Heart left ventricle (tissue), 16 donors: ENCODE measurements at regions not wholly inside any gene's neighbourhood (a gene's known extent, or its start where the extent isn't known, plus 50 kb on each side); places are given as distances from the start of the nearest gene placed in this dataset.

ENCODE experiments used
- ATAC-seq, 4 donors: fragments of 200-7000 bp; cut with Tn5 transposase; one replicate each; pipeline ENCODE4 v1.9.1; 2020 to 2022; ENCODE audit warnings: moderate library complexity in 4 of 4, mild to moderate bottlenecking in 3 of 4, moderate number of reproducible peaks in 1 of 4
- DNase-seq, 5 donors: peaks; one replicate each; pipeline ENCODE4 v3.0.0-alpha.2; 2020
- H3K27ac ChIP-seq, 12 donors: fragments of 200-600 bp; sonication (generic) in 4 of 12; one replicate each; pipeline versions ENCODE4 v1.5.0 to v1.8.0; 2016 to 2022; ENCODE audit warnings: mild to moderate bottlenecking in 2 of 12
- H3K27me3 ChIP-seq, 9 donors: fragments of 200-600 bp; sonication (generic) in 2 of 9; one replicate each; pipeline versions ENCODE4 v1.5.1 to v1.8.0; 2016 to 2022; ENCODE audit warnings: mild to moderate bottlenecking in 3 of 9
- H3K36me3 ChIP-seq, 9 donors: fragments of 200-600 bp; sonication (generic) in 2 of 9; one replicate each; pipeline versions ENCODE4 v1.5.0 to v1.8.0; 2018 to 2022; ENCODE audit warnings: mild to moderate bottlenecking in 2 of 9
- H3K4me1 ChIP-seq, 12 donors: fragments of 200-600 bp; sonication (generic) in 4 of 12; one replicate each; pipeline versions ENCODE4 v1.5.0 to v1.8.0; 2016 to 2022; ENCODE audit warnings: mild to moderate bottlenecking in 3 of 12
- H3K4me3 ChIP-seq, 12 donors: fragments of 200-600 bp; sonication (generic) in 4 of 12; one replicate each; pipeline versions ENCODE4 v1.5.0 to v1.8.0; 2017 to 2022; ENCODE audit warnings: mild to moderate bottlenecking in 9 of 12, moderate library complexity in 4 of 12
- H3K9me3 ChIP-seq, 12 donors: fragments of 200-600 bp; sonication (generic) in 4 of 12; one replicate each; pipeline versions ENCODE4 v1.5.0 to v1.8.0; 2016 to 2022; ENCODE audit warnings: mild to moderate bottlenecking in 1 of 12
- POLR2A ChIP-seq, 2 donors: fragments of 450-650 bp; IDR thresholded peaks; one replicate each; pipeline ENCODE4 v1.6.1; 2017; ENCODE audit warnings: antibody characterized with exemption in 2 of 2, mild to moderate bottlenecking in 2 of 2, moderate library complexity in 2 of 2
- WGBS, 4 donors: extraction: QIAGEN DNeasy Blood & Tissue Kit in 2 of 4; methylation state at CpG; one replicate each; pipeline versions ENCODE4 v1.1.5 to v1.1.7; 2013 to 2018; 5-methylcytosine and 5-hydroxymethylcytosine counted together
- intact Hi-C, 10 donors: fragments of 100-400 bp; cut with DNase I; formaldehyde crosslinking; loops; one replicate each; pipeline versions ENCODE4 v1.11.1 to v1.14.2; 2022
- TF ChIP-seq, protein P1 (sequence below), 12 donors: fragments of 200-600 bp; sonication (generic) in 4 of 12; IDR thresholded peaks; one replicate each; pipeline versions ENCODE4 v1.5.0 to v1.8.0; 2018 to 2022; ENCODE audit warnings: antibody characterized with exemption in 12 of 12, mild to moderate bottlenecking in 5 of 12
- donor health status: ischemic (EF 13 %, LVEDD 7.1; RV severe dilation, severe dysfunction).
- donor health status: healthy with polysubstance abuse.
- donor health status: DM: no; HTN: yes; CAD: no.
- donor health status: DM: no; HTN: no; CAD: no.
- donor health status: ischemic (EF 25% LVEDD 6.9; RV normal size, moderate dysfunction).
- donor health status: ischemic (EF 25% LVEDD 5.7; RV mildly dilated, moderate dysfunction).
- donor health status: healthy.
- donor health status: DM: yes; HTN: yes; CAD: no.
- donor health status: ischemic (EF 35%, LVEDD 5.7; RV mildly dilated, moderate dysfunction).
- donor health status: nonischemic (EF 11% LVEDD 7.7; RV severe dilation, severe dysfunction).
- donor health status: DM: yes; HTN: yes; CAD: no.
- donor health status: PGD.
- donor health status: ischemic (EF 29% LVEDD 5.4; RV normal size, mild dysfunction).
- donor health status: nonischemic (EF 23%, LVEDD 6.1; RV moderate dilation, normal function).

DNA sequence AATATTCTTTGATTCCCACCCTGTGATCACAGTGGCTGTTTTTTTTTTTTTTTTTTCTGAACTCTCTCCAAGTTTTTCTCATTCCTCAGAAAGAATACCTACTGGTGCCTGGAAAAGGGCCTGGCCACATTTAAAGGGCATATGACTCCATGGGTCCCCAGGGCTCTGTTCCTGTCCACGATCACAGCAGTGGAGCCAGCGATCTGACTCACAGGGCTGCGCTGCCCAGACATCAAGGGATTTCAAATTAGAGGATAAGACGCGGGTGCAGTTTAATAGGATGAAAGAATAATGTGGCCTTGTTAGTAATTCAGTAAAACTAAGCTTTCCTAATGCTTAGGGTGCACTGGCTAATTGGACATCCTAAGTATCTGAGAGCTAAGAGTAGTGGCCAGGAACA is 175.1 kb upstream of the MSX2 start:
- DNase-seq (no peak), ATAC-seq (no peak)
- no peaks in the 10 kb centered on the region for H3K9me3 ChIP-seq
- H3K36me3 ChIP-seq, result no peaks in the 10 kb centered on the region
- no peak overlapping the region for H3K4me3 ChIP-seq
- WGBS, 4 donors, result 57 to 74% (median 64%) methylated on average over 5 of the region's 5 CpGs
- H3K4me1 ChIP-seq, result no peaks in the 10 kb centered on the region
- H3K27ac ChIP-seq, result no peak overlapping the region
- TF ChIP-seq POLR2A (IDR thresholded peaks at IDR 0.05), result no peak
- TF ChIP-seq, protein P1, sequence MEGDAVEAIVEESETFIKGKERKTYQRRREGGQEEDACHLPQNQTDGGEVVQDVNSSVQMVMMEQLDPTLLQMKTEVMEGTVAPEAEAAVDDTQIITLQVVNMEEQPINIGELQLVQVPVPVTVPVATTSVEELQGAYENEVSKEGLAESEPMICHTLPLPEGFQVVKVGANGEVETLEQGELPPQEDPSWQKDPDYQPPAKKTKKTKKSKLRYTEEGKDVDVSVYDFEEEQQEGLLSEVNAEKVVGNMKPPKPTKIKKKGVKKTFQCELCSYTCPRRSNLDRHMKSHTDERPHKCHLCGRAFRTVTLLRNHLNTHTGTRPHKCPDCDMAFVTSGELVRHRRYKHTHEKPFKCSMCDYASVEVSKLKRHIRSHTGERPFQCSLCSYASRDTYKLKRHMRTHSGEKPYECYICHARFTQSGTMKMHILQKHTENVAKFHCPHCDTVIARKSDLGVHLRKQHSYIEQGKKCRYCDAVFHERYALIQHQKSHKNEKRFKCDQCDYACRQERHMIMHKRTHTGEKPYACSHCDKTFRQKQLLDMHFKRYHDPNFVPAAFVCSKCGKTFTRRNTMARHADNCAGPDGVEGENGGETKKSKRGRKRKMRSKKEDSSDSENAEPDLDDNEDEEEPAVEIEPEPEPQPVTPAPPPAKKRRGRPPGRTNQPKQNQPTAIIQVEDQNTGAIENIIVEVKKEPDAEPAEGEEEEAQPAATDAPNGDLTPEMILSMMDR (IDR thresholded peaks at IDR 0.05), result no peak
- intact Hi-C loops, result no loop called here
- peaks cover 0 to 10% (median 0%) of the 10 kb centered on the region in 9 donors for H3K27me3 ChIP-seq

DNA sequence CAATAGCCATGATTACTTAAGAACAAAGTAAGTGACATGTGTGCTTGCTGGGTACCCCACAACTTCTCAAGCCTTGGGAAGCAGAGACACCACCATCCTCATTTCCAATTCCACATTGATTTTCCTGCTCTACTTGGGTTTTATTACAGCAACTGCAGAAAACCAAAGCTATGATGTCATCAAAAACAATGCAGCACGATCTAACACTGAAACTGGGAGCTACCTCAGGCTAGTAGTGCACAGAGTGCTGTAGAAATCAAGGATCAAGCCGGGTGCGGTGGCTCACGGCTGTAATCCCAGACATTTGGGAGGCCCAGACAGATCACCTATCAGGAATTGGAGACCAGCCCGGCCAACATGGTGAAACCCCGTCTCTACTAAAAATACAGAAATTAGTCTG is 174.4 kb upstream of the MSX2 start:
- Histone ChIP-seq H3K27ac (no peak overlapping the region), H3K27me3 (peaks cover 0 to 10% (median 0%) of the 10 kb centered on the region in 9 donors), H3K4me1 (no peaks in the 10 kb centered on the region), H3K36me3 (no peaks in the 10 kb centered on the region), H3K9me3 (no peaks in the 10 kb centered on the region), H3K4me3 (no peak overlapping the region)
- no peak for ATAC-seq
- WGBS, 4 donors, result 66 to 81% (median 77%) methylated on average over 6 of the region's 6 CpGs
- TF ChIP-seq, protein P1 (IDR thresholded peaks at IDR 0.05), result no peak
- no peak for TF ChIP-seq POLR2A (IDR thresholded peaks at IDR 0.05)
- DNase-seq, result no peak
- intact Hi-C loops, result no loop called here

GRCh38 chr5:174552428-174552827 is 172.0 kb upstream of the MSX2 start:
- WGBS, 4 donors, result 73 to 80% (median 75%) methylated on average over 8 of the region's 8 CpGs
- H3K4me1 ChIP-seq, result no peaks in the 10 kb centered on the region
- no peak for TF ChIP-seq POLR2A (IDR thresholded peaks at IDR 0.05)
- TF ChIP-seq, protein P1 (IDR thresholded peaks at IDR 0.05), result no peak
- ATAC-seq (no peak), DNase-seq (no peak)
- intact Hi-C loops, result no loop called here
- peaks cover 0 to 6% (median 0%) of the 10 kb centered on the region in 9 donors for H3K27me3 ChIP-seq
- H3K9me3 ChIP-seq, result no peaks in the 10 kb centered on the region
- no peak overlapping the region for H3K27ac ChIP-seq
- H3K4me3 ChIP-seq, result no peak overlapping the region
- H3K36me3 ChIP-seq, result no peaks in the 10 kb centered on the region

DNA sequence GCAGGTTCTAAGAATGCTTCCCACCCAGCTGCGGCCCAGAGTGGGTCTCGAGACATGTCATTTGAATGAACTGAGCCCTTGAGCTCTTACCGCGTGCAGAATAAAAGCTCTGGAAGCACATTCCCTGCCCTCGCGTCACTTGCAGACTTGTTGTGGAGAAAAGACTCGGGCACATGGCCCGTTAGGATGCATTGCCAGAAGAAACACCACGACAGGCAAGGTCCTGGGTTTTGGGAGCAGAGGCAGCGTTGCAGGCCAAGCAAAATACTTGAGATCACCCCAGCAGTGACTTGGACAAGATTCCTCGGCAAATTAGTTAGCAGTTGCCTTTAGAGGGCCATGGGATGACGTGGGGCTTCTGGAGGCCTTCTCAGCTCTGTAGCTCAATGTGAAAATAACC is 170.8 kb upstream of the MSX2 start:
- H3K9me3 ChIP-seq, result no peaks in the 10 kb centered on the region
- no peak overlapping the region for H3K4me3 ChIP-seq
- H3K27me3 ChIP-seq, result peaks cover 0 to 6% (median 0%) of the 10 kb centered on the region in 9 donors
- WGBS, 4 donors, result 75 to 78% (median 77%) methylated on average over 12 of the region's 12 CpGs
- H3K36me3 ChIP-seq, result no peaks in the 10 kb centered on the region
- DNase-seq (peak in 1 of 5 donors; percentile 18), ATAC-seq (peak in 1 of 4 donors; percentile 34)
- intact Hi-C loops, result no loop called here
- no peak overlapping the region for H3K27ac ChIP-seq
- TF ChIP-seq POLR2A (IDR thresholded peaks at IDR 0.05), result no peak
- TF ChIP-seq, protein P1 (IDR thresholded peaks at IDR 0.05), result no peak
- H3K4me1 ChIP-seq, result no peaks in the 10 kb centered on the region
